WTC11 (cell line): ENCODE measurements at regions not wholly inside any gene's neighbourhood (a gene's known extent, or its start where the extent isn't known, plus 50 kb on each side); places are given as distances from the start of the nearest gene placed in this dataset.

Source experiments
- ATAC-seq: fragments of 200-7000 bp; cut with Tn5 transposase; 2 replicates; pipeline ENCODE4 v1.10.0; 2021; ENCODE audit warnings: mild to moderate bottlenecking, moderate library complexity
- CTCF ChIA-PET: fragments of 300-600 bp; sonication (Branson Sonifier 250); formaldehyde crosslinking; loops from one replicate; lab custom pipeline; 2021; ENCODE audit warnings: antibody characterized with exemption; lab: Charles Lee
- POLR2A ChIA-PET: fragments of 350-600 bp; sonication (Branson Sonifier 250); formaldehyde crosslinking; loops from one replicate; lab custom pipeline; 2021; ENCODE audit warnings: antibody characterized with exemption; lab: Charles Lee
- DNase-seq: peaks from one replicate; pipeline ENCODE4 v3.0.0; 2021; ENCODE audit warnings: low spot score
- H3K27ac Mint-ChIP-seq: 2 replicates; pipeline ENCODE4 v1.8.0; 2021; ENCODE audit warnings: mixed read lengths
- H3K27me3 Mint-ChIP-seq: 2 replicates; pipeline ENCODE4 v1.8.0; 2021; ENCODE audit warnings: low read depth, mild to moderate bottlenecking, moderate library complexity, mixed read lengths
- H3K36me3 Mint-ChIP-seq: 2 replicates; pipeline ENCODE4 v1.8.0; 2021; ENCODE audit warnings: mixed read lengths
- H3K4me1 Mint-ChIP-seq: 2 replicates; pipeline ENCODE4 v1.8.0; 2022; ENCODE audit warnings: mixed read lengths
- H3K4me3 Mint-ChIP-seq: 2 replicates; pipeline ENCODE4 v1.8.0; 2021; ENCODE audit warnings: mild to moderate bottlenecking, moderate library complexity, mixed read lengths
- H3K9me3 Mint-ChIP-seq: 2 replicates; pipeline ENCODE4 v1.8.0; 2021; ENCODE audit warnings: mixed read lengths
- AR ChIP-seq: fragments of 250-450 bp; sonication (Bioruptor Pico); IDR thresholded peaks from 2 replicates; pipeline ENCODE4 v1.9.0; 2021; ENCODE audit warnings: mild to moderate bottlenecking
- ARID4B ChIP-seq: sonication (generic); formaldehyde crosslinking; IDR thresholded peaks from 2 replicates; pipeline ENCODE4 v1.8.0; 2023; ENCODE audit warnings: missing genetic modification reagents, mild to moderate bottlenecking, borderline replicate concordance
- CBFB ChIP-seq: sonication (generic); formaldehyde crosslinking; IDR thresholded peaks from 2 replicates; pipeline ENCODE4 v1.8.1; 2022; ENCODE audit warnings: mild to moderate bottlenecking, low read depth, missing genetic modification reagents
- CREM ChIP-seq: sonication (generic); formaldehyde crosslinking; IDR thresholded peaks from 2 replicates; pipeline ENCODE4 v1.8.1; 2022; ENCODE audit warnings: mild to moderate bottlenecking, missing genetic modification reagents, moderate library complexity
- CTCF ChIP-seq: fragments of 200-600 bp; IDR thresholded peaks from 2 replicates; pipeline ENCODE4 v1.8.0; 2022; ENCODE audit warnings: antibody characterized with exemption
- E2F1 ChIP-seq: sonication (generic); formaldehyde crosslinking; IDR thresholded peaks from 2 replicates; pipeline ENCODE4 v1.8.0; 2022; ENCODE audit warnings: mild to moderate bottlenecking, missing genetic modification reagents
- E2F5 ChIP-seq: sonication (generic); formaldehyde crosslinking; IDR thresholded peaks from 2 replicates; pipeline ENCODE4 v1.8.1; 2022; ENCODE audit warnings: mild to moderate bottlenecking, moderate library complexity, missing genetic modification reagents
- EMX1 ChIP-seq: fragments of 250-450 bp; sonication (Bioruptor Pico); IDR thresholded peaks from 2 replicates; pipeline ENCODE4 v1.8.0; 2021; ENCODE audit warnings: mild to moderate bottlenecking
- FOXJ3 ChIP-seq: sonication (generic); formaldehyde crosslinking; IDR thresholded peaks from 2 replicates; pipeline ENCODE4 v1.9.0; 2021; ENCODE audit warnings: missing genetic modification reagents, mild to moderate bottlenecking, borderline replicate concordance
- FOXK1 ChIP-seq: sonication (generic); formaldehyde crosslinking; IDR thresholded peaks from 2 replicates; pipeline ENCODE4 v1.8.0; 2022; ENCODE audit warnings: mild to moderate bottlenecking, moderate library complexity, missing genetic modification reagents
- MXD4 ChIP-seq: fragments of 250-450 bp; sonication (Bioruptor Pico); IDR thresholded peaks from 2 replicates; pipeline ENCODE4 v1.8.0; 2021; ENCODE audit warnings: mild to moderate bottlenecking, moderate library complexity, borderline replicate concordance
- NR1H2 ChIP-seq: sonication (generic); formaldehyde crosslinking; IDR thresholded peaks from 2 replicates; pipeline ENCODE4 v1.9.0; 2021; ENCODE audit warnings: mild to moderate bottlenecking, moderate library complexity, missing genetic modification reagents
- NR2C2 ChIP-seq: sonication (generic); formaldehyde crosslinking; IDR thresholded peaks from 2 replicates; pipeline ENCODE4 v1.8.0; 2022; ENCODE audit warnings: mild to moderate bottlenecking, missing genetic modification reagents
- PRRX2 ChIP-seq: fragments of 250-450 bp; sonication (Bioruptor Pico); IDR thresholded peaks from 2 replicates; pipeline ENCODE4 v1.8.0; 2021; ENCODE audit warnings: mild to moderate bottlenecking
- TEAD4 ChIP-seq: sonication (generic); formaldehyde crosslinking; IDR thresholded peaks from 2 replicates; pipeline ENCODE4 v1.8.0; 2022; ENCODE audit warnings: mild to moderate bottlenecking, missing genetic modification reagents
- ZNF121 ChIP-seq: sonication (generic); formaldehyde crosslinking; IDR thresholded peaks from 2 replicates; pipeline ENCODE4 v1.8.0; 2023; ENCODE audit warnings: missing genetic modification reagents
- ZNF512 ChIP-seq: sonication (generic); formaldehyde crosslinking; IDR thresholded peaks from 2 replicates; pipeline ENCODE4 v1.8.1; 2022; ENCODE audit warnings: missing genetic modification reagents, borderline replicate concordance

- peaks cover 5% of the 10 kb centered on the region for H3K27me3 Mint-ChIP-seq
- H3K4me1 Mint-ChIP-seq = peaks cover 40% of the 10 kb centered on the region
- TF ChIP-seq TEAD4 (CRISPR knock-in tag) = no peak
- no peak for TF ChIP-seq PRRX2 (CRISPR knock-in tag)
- TF ChIP-seq ZNF121 = no peak
- TF ChIP-seq NR2C2 (CRISPR knock-in tag) = no peak
- TF ChIP-seq CBFB (CRISPR knock-in tag) = no peak
- no peak for TF ChIP-seq E2F5
- no peak for TF ChIP-seq MXD4 (CRISPR knock-in tag)
- ATAC-seq (no peak), DNase-seq (no peak)
- ChIA-PET POLR2A (no interaction called here), CTCF (no interaction called here)
- 0 out of 2 replicates have a peak, but pooled peaks cover 6% of the 10 kb centered on the region for H3K36me3 Mint-ChIP-seq
- H3K27ac Mint-ChIP-seq = no peak overlapping the region
- peaks cover 14% of the 10 kb centered on the region for H3K9me3 Mint-ChIP-seq
- H3K4me3 Mint-ChIP-seq = no peak overlapping the region
Observed at GRCh38 chr18:78726326-78727056, 253.1 kb upstream of the SALL3 start.

- Mint-ChIP-seq H3K4me3 (no peak overlapping the region), H3K27me3 (peaks cover 5% of the 10 kb centered on the region), H3K36me3 (0 out of 2 replicates have a peak, but pooled peaks cover 6% of the 10 kb centered on the region), H3K4me1 (peaks cover 32% of the 10 kb centered on the region), H3K9me3 (peaks cover 14% of the 10 kb centered on the region), H3K27ac (no peak overlapping the region)
- ChIA-PET CTCF (no interaction called here), POLR2A (no interaction called here)
- DNase-seq (no peak), ATAC-seq (no peak)
- TF ChIP-seq CTCF (no peak), FOXJ3 (CRISPR knock-in tag) (no peak), ARID4B (CRISPR knock-in tag) (no peak), EMX1 (CRISPR knock-in tag) (no peak), E2F1 (CRISPR knock-in tag) (no peak), AR (CRISPR knock-in tag) (no peak), NR1H2 (CRISPR knock-in tag) (no peak), CREM (no peak), FOXK1 (CRISPR knock-in tag) (no peak), ZNF512 (no peak)
Observed at GRCh38 chr18:78727057-78727739, 252.4 kb upstream of the SALL3 start.
